ENCODE measurements at regions not wholly inside any gene's neighbourhood (a gene's known extent, or its start where the extent isn't known, plus 50 kb on each side); places are given as distances from the start of the nearest gene placed in this dataset.

DNA sequence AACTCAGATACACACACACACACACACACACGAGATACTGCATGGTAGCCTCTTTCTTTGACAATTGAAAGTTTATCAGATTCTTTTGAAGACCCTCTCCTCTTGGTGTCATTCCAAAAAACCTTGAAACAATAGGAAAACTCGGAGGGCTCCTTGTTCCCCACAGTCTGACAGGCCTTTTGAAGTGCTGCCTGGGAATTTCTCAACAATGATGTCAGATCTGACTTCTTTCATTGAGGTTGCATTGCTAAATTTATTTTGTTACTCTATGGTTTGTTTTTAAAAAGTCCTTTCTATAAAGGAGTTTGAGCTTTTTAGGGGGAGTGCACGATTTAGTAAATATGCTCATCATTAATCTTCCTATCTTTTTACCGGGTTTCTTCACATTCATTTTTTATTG, 583.9 kb downstream of the SEMA5A start:
- no peak for DNase-seq (ENCODE audit: low read depth in 3 of 3)

DNA sequence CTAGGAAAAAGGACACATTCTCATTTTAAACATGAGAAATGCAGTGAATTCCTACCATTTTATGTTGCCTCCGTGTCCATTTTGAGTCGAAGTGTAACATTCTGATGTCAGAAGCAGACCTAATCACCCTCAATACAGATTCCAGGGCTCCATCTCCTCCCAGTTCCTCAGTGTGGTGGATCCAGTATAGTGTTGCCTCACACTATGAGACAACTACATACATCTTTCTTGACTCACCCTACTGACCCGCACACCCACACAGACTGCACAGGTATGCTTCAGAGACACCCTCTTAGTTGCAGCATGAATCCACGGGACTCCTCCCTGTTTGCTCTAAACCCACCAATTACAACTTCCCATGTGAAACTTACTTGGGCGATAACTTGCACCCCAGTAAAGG, 564.9 kb downstream of the SEMA5A start:
- DNase-seq (ENCODE audit: low read depth in 3 of 3) = no peak

DNA sequence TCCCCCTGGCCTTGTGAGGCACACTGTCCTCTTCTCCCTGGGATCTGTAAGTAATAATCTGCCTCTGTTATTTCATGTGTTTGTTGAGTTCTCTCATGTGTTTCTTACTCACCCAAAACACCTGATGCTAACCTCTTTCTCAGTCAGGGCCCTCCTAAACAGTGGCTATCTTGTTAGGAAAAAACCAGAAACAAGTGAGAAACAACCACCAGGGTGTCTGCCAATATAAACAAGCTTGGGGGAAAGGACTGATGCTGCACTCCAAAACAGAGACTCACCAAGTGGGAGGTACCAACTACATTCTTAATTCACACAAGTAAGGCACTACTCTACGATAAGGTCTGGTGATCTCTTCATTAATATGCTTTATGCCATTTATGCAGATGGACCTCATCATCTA, 564.4 kb downstream of the SEMA5A start:
- DNase-seq (ENCODE audit: low read depth in 3 of 3) = no peak

DNA sequence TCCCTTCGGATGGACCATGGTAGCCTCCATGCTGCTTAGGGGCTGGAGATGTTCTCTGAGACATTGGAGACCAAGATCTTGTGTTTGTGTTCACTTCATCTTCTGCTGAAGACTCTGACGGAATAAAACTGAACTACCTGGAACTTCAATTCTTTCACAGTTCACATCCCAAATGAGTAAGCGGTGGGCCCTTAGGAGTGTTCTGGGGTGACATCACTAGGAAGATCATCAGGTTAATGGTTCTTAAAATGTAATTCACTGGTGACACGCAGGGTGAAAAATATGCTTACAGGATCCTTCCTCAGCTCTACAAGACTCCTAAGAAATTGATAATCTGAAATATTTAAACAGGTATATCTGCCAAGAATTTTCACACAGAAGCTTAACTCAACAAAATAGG, 561.5 kb downstream of the SEMA5A start:
- no peak for DNase-seq (ENCODE audit: low read depth in 3 of 3)
